Spinal cord (tissue), 9 donors: ENCODE measurements at regions not wholly inside any gene's neighbourhood (a gene's known extent, or its start where the extent isn't known, plus 50 kb on each side); places are given as distances from the start of the nearest gene placed in this dataset.

ENCODE experiments used
- DNase-seq, 6 donors: peaks; one replicate each; pipeline versions ENCODE4 v3.0.0 to v3.0.0-alpha.2; 2013 to 2015; ENCODE audit warnings: low spot score in 6 of 6, low read depth in 4 of 6
- H3K27ac ChIP-seq: one replicate; pipeline ENCODE4 v1.5.1; 2013; ENCODE audit warnings: low read depth, low read length, control low read depth
- H3K27me3 ChIP-seq: one replicate; pipeline ENCODE4 v1.6.1; 2013; ENCODE audit warnings: low read length; ENCODE audit not compliant: control insufficient read depth, insufficient read depth
- H3K36me3 ChIP-seq: one replicate; pipeline ENCODE4 v1.6.1; 2013; ENCODE audit warnings: low read length; ENCODE audit not compliant: control insufficient read depth, insufficient read depth
- H3K4me1 ChIP-seq: one replicate; pipeline ENCODE4 v1.6.1; 2013; ENCODE audit warnings: low read length; ENCODE audit not compliant: control insufficient read depth, insufficient read depth
- H3K4me3 ChIP-seq: one replicate; pipeline ENCODE4 v1.5.1; 2013; ENCODE audit warnings: low read depth, low read length, control low read depth
- H3K9me3 ChIP-seq: one replicate; pipeline ENCODE4 v1.6.1; 2013; ENCODE audit warnings: low read length; ENCODE audit not compliant: control insufficient read depth, insufficient read depth
- WGBS: methylation state at CpG from one replicate; pipeline ENCODE4 v1.1.5; 2013; ENCODE audit warnings: missing lambda C conversion rate; ENCODE audit not compliant: insufficient coverage; 5-methylcytosine and 5-hydroxymethylcytosine counted together
- donor health status: healthy.

DNA sequence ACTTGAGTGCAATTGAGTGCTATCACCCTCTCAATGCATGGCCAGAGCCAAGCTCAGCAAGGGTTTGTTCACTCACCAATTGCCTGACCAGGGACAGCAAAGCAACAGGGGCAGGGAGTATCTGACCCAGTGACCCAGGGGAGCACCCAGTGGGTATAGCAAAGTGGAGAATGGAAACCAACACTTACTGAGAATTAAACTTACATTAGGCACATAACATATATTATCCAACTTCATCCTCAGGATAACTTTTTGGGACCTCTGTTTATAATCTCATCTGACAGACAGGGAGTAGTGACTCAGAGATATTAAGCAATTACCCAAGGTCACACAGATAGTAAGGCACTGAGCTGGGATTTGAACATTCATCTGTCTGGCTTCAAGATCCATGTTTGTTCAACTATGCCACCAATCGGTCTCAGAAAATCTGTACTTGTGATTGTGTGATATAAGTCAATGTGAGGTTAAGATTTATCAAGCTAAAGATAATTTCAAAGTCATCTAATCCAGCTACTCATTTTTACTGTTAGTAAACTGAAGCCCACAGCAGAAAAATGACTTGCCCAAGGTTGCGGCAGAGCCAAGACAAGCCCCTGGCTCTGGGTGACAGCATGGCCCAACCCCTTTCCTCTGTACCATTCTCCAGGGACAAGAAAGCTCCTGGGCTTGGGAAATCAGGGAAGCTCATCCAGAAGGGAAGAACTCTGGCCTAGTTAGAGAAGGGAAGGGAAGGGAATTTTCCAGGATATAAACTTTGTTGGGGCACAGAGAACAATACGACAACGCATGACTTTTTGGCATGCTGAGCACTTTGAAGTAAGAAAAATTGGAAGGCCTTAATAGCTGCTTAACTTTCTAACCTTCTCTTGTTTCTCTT, 138.0 kb upstream of the SMAD3 start:
- Histone ChIP-seq H3K4me3 (no peak overlapping the region), H3K4me1 (peaks cover 20% of the 10 kb centered on the region), H3K27ac (no peak overlapping the region), H3K36me3 (no peaks in the 10 kb centered on the region), H3K9me3 (no peaks in the 10 kb centered on the region), H3K27me3 (no peaks in the 10 kb centered on the region)
- no peak for DNase-seq
- no CpG with 5 or more reads among the region's 4 CpGs for WGBS

DNA sequence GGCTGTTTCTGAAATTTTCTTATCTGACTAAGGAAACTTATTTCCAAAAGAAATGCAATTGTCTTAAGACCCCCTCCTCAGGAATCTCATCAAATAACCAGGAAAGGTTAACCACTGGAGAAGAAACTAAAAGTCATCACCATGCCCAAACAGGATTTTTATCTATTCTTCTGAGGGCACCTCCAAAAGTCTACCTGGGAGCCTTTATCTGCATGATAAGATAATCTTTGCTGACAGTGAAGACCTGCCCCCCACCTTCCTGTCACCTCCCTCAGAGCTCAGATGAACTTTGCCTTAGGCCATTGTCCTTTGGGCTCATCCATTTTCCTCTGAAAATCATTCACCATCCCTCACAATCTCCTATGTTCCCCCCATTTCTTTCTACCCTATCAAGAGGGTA, 137.3 kb upstream of the SMAD3 start:
- H3K27ac ChIP-seq = no peak overlapping the region
- no peak overlapping the region for H3K4me3 ChIP-seq
- H3K27me3 ChIP-seq = no peaks in the 10 kb centered on the region
- no peaks in the 10 kb centered on the region for H3K36me3 ChIP-seq
- H3K4me1 ChIP-seq = peaks cover 22% of the 10 kb centered on the region
- no peak for DNase-seq
- no peaks in the 10 kb centered on the region for H3K9me3 ChIP-seq

DNA sequence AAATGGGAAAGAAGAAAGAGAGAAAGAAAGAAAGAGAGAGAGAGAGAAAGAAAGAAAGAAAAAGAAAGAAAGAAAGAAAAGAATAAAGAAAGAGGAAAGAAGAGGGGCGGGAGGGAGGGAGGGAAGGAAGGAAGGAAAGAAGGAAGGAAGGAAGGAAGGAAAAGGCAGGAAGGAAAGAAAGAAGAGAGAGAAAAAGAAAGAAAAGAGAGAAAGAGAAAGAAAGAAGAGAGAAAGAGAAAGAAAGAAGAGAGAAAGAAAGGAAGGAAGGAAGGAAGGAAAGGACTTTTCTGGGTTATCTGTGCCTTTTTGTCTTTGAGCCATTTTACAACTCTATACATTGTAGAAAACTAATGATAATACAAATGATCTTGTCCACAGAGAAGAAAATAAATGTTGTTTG, 136.6 kb upstream of the SMAD3 start:
- no peak for DNase-seq
- Histone ChIP-seq H3K4me1 (peaks cover 18% of the 10 kb centered on the region), H3K27me3 (no peaks in the 10 kb centered on the region), H3K4me3 (no peak overlapping the region), H3K36me3 (no peaks in the 10 kb centered on the region), H3K27ac (no peak overlapping the region), H3K9me3 (no peaks in the 10 kb centered on the region)
- WGBS = 100% methylated on average over 1 of the region's 1 CpG

DNA sequence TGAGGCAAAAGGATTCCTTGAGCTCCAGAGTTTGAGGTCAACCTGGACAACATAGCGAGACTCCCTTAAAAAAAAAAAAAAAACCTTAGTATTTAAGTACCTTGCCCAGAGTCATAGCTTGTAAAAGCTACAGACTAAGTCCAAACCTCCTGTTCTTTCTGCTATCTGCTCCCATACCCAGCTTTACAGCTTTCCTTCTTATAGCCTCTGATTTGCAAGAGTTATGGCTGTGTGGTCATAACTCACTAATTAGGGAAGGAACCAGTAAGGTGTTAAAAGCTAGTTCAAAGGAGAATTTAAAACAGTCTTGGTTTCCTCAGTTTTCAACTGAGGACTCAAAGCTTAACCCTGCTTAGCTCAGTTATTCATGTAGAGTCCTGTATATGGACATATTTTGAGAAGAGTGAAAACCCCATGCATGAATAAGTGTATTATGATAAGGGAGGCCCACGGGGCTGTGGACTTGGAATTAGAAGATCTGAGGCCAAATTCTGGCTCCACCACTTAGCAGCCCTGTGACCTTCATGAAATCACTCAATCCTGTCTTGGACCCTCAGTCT, 135.5 kb upstream of the SMAD3 start:
- Histone ChIP-seq H3K36me3 (no peaks in the 10 kb centered on the region), H3K9me3 (no peaks in the 10 kb centered on the region), H3K27me3 (no peaks in the 10 kb centered on the region), H3K4me3 (no peak overlapping the region), H3K4me1 (peaks cover 17% of the 10 kb centered on the region), H3K27ac (no peak overlapping the region)
- 83% methylated on average over 1 of the region's 2 CpGs for WGBS
- DNase-seq = no peak

DNA sequence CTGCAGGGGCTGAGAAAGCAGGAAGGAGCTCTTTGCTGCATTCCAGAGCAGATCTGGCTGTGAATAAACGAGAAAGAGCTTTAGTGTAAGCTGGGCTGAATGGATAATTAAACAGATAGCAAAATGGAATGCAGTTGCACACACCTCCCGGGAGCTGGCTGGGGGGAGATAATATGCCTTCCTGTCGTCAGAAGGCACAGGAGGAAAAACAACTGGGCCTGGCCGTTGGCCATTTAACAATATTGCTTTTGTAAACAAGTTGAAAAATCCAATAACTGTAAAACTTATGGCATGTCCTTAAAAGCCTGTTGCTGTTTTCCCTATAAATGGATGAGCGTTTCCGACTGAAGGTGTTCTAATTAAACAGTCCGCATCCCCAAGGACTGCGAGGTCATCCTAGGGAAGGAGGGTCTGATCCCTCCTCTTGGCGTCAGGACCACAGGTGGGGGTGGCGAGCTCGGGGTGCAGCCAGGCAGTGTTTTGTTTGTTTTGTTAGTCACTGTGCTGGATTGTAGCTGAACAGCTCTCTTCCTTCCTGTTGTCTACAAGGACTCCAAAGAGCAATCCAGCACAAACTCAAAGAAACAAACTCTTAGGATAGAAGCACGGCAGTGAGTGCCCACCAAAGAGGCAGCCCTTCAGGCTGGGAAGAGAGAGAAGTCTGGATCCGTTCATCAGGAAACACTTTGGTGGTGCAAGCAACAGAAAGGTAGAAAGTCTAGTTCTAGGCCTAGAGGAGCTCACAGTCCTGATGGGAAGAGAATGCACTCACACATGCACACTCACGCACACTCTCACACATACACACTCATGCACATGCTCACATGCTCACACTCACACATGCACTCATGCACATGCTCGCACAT, 133.4 kb upstream of the SMAD3 start:
- Histone ChIP-seq H3K4me3 (no peak overlapping the region), H3K27me3 (no peaks in the 10 kb centered on the region), H3K9me3 (no peaks in the 10 kb centered on the region), H3K4me1 (peaks cover 23% of the 10 kb centered on the region), H3K36me3 (no peaks in the 10 kb centered on the region), H3K27ac (peak overlapping the region; percentile 1)
- WGBS = 40% methylated on average over 9 of the region's 15 CpGs
- DNase-seq = peak in 2 of 6 donors; percentile 51 to 87

DNA sequence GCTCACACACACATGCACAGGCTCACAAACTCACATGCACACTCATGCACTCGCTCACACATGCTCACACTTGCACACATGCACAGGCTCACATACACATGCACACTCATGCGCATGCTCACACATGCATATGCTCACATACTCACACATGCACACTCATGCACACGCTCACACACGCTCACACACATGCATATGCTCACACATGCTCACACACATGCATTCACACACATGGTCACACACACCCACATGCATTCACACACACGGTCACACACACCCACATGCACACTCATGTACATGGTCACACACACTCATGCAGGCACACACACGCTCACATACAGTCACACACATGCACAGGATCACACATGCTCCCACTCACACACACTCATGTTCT, 132.8 kb upstream of the SMAD3 start:
- H3K9me3 ChIP-seq = no peaks in the 10 kb centered on the region
- H3K4me1 ChIP-seq = peaks cover 23% of the 10 kb centered on the region
- H3K4me3 ChIP-seq = no peak overlapping the region
- no peak overlapping the region for H3K27ac ChIP-seq
- no peaks in the 10 kb centered on the region for H3K27me3 ChIP-seq
- DNase-seq = no peak
- WGBS = over 99% methylated on average over 6 of the region's 6 CpGs
- H3K36me3 ChIP-seq = no peaks in the 10 kb centered on the region

DNA sequence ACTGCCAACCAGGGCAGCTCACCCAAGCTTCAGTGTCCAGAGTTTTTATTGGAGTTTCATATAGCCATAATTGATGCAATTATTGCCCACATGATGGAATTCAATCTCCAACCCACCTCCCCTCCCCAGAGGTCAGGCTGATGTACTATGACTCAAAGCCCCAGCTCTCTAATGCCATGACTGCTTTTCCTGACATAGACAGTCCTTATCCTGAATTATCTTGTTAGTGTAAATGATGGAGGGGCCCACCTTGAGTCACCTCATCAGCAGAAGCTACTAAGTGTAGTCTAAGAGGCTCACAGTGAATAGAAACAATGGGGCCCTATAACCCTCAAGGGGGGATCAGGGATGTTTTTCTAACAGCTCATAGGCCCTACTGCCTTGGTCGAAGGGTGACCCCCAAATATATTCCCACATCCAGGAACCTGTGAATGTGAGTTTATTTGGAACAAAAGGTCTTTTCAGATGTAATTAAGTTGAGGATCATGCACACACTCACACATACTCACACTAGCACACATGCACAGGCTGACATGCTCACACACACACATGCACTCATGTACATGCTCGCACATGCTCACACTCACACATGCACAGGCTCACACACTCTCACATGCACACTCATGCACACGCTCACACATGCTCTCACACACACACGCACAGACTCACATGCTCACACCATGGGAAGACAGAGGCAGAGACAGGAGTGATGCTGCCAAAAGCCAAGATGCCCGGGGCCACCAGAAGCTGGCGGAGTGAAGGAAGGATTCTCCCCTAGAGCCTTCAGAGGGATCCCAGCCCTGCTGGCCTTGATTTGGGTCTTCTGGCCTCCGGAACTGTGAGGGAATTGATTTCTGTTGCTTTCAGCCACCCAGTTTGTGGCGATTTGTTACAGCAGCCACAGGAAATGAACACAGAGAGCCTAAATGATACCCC, 131.2 kb upstream of the SMAD3 start:
- 99% methylated on average over 6 of the region's 8 CpGs for WGBS
- no peaks in the 10 kb centered on the region for H3K36me3 ChIP-seq
- peaks cover 23% of the 10 kb centered on the region for H3K4me1 ChIP-seq
- H3K9me3 ChIP-seq = no peaks in the 10 kb centered on the region
- no peak overlapping the region for H3K27ac ChIP-seq
- no peaks in the 10 kb centered on the region for H3K27me3 ChIP-seq
- DNase-seq = no peak
- H3K4me3 ChIP-seq = no peak overlapping the region

DNA sequence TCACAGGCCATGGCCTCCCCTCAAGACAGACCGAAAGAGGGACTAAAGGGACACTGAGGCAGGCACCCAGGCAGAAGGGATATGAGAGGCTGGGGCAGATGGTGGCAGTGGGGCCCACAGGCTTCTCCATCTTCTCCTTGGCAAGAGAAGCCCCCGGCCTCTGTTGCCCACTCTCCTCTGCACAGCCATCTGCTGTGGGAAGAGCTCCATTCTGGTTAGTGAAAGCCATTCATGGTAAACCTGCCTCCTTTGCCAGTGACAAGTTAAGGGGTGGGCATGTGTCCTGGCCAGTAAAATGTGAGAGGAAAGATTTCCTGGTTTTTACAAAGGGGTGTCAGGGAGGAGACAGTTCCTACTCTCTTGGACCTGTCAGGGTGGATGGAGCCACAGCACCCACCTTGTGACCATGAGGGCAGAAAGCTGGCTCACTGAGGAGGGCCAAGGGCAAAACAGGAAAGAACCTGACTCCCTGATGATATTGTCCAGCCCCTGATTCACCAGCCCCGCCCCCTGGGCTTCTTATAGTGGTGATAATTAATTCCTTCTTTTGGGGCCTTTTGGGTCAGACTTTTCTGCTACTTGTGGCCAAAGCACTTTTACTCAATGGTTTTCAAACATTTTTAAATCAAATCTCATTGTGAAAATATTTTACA, 130.4 kb upstream of the SMAD3 start:
- Histone ChIP-seq H3K4me3 (no peak overlapping the region), H3K27me3 (no peaks in the 10 kb centered on the region), H3K4me1 (peaks cover 23% of the 10 kb centered on the region), H3K36me3 (no peaks in the 10 kb centered on the region), H3K27ac (no peak overlapping the region), H3K9me3 (no peaks in the 10 kb centered on the region)
- no peak for DNase-seq
- 100% methylated on average over 1 of the region's 3 CpGs for WGBS

DNA sequence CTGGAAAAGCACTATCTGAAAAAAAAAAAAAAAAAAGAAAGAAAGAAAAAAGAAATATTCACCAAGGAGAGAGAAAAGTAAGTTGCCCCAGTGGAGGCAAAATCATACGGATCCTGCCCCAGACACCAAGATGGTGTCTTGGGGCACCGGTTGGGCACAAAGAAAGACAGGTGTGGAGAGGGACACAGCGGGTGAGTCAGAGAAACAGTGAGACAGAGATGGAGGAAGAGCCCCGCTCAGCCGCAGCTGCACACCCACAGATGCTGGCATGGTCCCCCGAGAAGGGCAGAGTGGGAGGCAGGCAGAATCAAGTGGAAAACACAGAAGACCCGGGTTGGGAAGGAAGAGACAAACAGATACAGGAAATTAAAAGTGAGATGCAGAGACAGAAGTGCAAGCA, 129.7 kb upstream of the SMAD3 start:
- no peaks in the 10 kb centered on the region for H3K27me3 ChIP-seq
- H3K9me3 ChIP-seq = no peaks in the 10 kb centered on the region
- H3K4me3 ChIP-seq = no peak overlapping the region
- peaks cover 23% of the 10 kb centered on the region for H3K4me1 ChIP-seq
- no peak for DNase-seq
- no peak overlapping the region for H3K27ac ChIP-seq
- no peaks in the 10 kb centered on the region for H3K36me3 ChIP-seq
- 87% methylated on average over 7 of the region's 7 CpGs for WGBS
